ENCODE measurements at regions not wholly inside any gene's neighbourhood (a gene's known extent, or its start where the extent isn't known, plus 50 kb on each side); places are given as distances from the start of the nearest gene placed in this dataset.

GRCh38 chr6:91317984-91318383 lies 731.1 kb upstream of the MAP3K7 start:
- no peak for DNase-seq

- DNase-seq: no peak
Observed at GRCh38 chr6:91317247-91317835, 730.5 kb upstream of the MAP3K7 start.

- no peak for DNase-seq
Observed at GRCh38 chr6:91310178-91310577, 723.3 kb upstream of the MAP3K7 start.

- DNase-seq: no peak
Observed at GRCh38 chr6:91305755-91306154, 718.9 kb upstream of the MAP3K7 start.

- no peak for DNase-seq
Observed at GRCh38 chr6:91304521-91304920, 717.6 kb upstream of the MAP3K7 start.

GRCh38 chr6:91303326-91303725 lies 716.5 kb upstream of the MAP3K7 start:
- no peak for DNase-seq

- DNase-seq: no peak
Observed at GRCh38 chr6:91299544-91300491, 712.9 kb upstream of the MAP3K7 start.

- DNase-seq: no peak
Observed at GRCh38 chr6:91298543-91299145, 711.8 kb upstream of the MAP3K7 start.

GRCh38 chr6:91293395-91293794 lies 706.5 kb upstream of the MAP3K7 start:
- no peak for DNase-seq

- DNase-seq: no peak
Observed at GRCh38 chr6:91291071-91291470, 704.2 kb upstream of the MAP3K7 start.

GRCh38 chr6:91288741-91289140 lies 701.9 kb upstream of the MAP3K7 start:
- DNase-seq: no peak

- DNase-seq: no peak
Observed at GRCh38 chr6:91281901-91282300, 695.0 kb upstream of the MAP3K7 start.

- no peak for DNase-seq
Observed at GRCh38 chr6:91280494-91280830, 693.6 kb upstream of the MAP3K7 start.

- no peak for DNase-seq
Observed at GRCh38 chr6:91279740-91280493, 693.0 kb upstream of the MAP3K7 start.

- no peak for DNase-seq
Observed at GRCh38 chr6:91278416-91278815, 691.5 kb upstream of the MAP3K7 start.

GRCh38 chr6:91276315-91276714 lies 689.4 kb upstream of the MAP3K7 start:
- DNase-seq: no peak

GRCh38 chr6:91273729-91274128 lies 686.9 kb upstream of the MAP3K7 start:
- no peak for DNase-seq

- no peak for DNase-seq
Observed at GRCh38 chr6:91271807-91272206, 684.9 kb upstream of the MAP3K7 start.

- DNase-seq: no peak
Observed at GRCh38 chr6:91268941-91269340, 682.1 kb upstream of the MAP3K7 start.

GRCh38 chr6:91267246-91267645 lies 680.4 kb upstream of the MAP3K7 start:
- DNase-seq: no peak

GRCh38 chr6:91266156-91266555 lies 679.3 kb upstream of the MAP3K7 start:
- DNase-seq: no peak

GRCh38 chr6:91243436-91243835 lies 656.6 kb upstream of the MAP3K7 start:
- DNase-seq: no peak

GRCh38 chr6:91242614-91242949 lies 655.7 kb upstream of the MAP3K7 start:
- DNase-seq: no peak

Data from activated CD4-positive, alpha-beta T cell treated with anti-CD3 and anti-CD28 coated beads, Interleukin-2, amount 50 U/mL, for 16 hours (primary cell).